ENCODE measurements at regions not wholly inside any gene's neighbourhood (a gene's known extent, or its start where the extent isn't known, plus 50 kb on each side); places are given as distances from the start of the nearest gene placed in this dataset.
A peak's percentile ranks its signal among the peaks of the same experiment; 100 is the strongest.

DNA sequence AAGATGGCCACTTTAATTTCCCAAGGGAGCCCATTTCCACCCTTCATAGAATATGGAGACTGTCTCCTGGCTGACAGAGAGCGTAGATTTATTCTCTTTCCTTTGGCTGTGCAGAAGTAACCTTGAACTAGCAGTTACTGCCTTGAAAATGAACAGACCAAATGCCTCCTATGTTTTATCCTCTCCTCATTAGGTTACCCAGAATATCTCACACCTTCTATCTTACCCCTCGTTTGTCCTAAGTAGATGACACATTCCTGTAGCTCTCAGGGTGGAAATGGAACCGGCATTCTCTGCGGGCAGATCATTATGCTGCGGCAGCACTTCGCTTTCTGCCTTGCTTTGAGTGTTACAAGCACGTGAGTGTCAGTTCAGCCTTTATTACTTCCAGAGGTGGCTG lies 336.5 kb downstream of the DCDC2C start:
- TF ChIP-seq, protein P1, sequence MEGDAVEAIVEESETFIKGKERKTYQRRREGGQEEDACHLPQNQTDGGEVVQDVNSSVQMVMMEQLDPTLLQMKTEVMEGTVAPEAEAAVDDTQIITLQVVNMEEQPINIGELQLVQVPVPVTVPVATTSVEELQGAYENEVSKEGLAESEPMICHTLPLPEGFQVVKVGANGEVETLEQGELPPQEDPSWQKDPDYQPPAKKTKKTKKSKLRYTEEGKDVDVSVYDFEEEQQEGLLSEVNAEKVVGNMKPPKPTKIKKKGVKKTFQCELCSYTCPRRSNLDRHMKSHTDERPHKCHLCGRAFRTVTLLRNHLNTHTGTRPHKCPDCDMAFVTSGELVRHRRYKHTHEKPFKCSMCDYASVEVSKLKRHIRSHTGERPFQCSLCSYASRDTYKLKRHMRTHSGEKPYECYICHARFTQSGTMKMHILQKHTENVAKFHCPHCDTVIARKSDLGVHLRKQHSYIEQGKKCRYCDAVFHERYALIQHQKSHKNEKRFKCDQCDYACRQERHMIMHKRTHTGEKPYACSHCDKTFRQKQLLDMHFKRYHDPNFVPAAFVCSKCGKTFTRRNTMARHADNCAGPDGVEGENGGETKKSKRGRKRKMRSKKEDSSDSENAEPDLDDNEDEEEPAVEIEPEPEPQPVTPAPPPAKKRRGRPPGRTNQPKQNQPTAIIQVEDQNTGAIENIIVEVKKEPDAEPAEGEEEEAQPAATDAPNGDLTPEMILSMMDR (IDR thresholded peaks at IDR 0.05), result no peak
- ATAC-seq (no peak), DNase-seq (no peak)
- H3K4me1 ChIP-seq, result no peaks in the 10 kb centered on the region
- H3K27ac ChIP-seq, result no peak overlapping the region
- no peaks in the 10 kb centered on the region for H3K9me3 ChIP-seq
- no peaks in the 10 kb centered on the region for H3K27me3 ChIP-seq
- no peaks in the 10 kb centered on the region for H3K36me3 ChIP-seq
- intact Hi-C loops (cut with DNase I), result no loop called here
- H3K4me3 ChIP-seq, result no peak overlapping the region

- TF ChIP-seq, protein P1 (IDR thresholded peaks at IDR 0.05), result no peak
- no peak overlapping the region for H3K4me3 ChIP-seq
- no peaks in the 10 kb centered on the region for H3K27me3 ChIP-seq
- H3K36me3 ChIP-seq, result no peaks in the 10 kb centered on the region
- no peaks in the 10 kb centered on the region for H3K9me3 ChIP-seq
- H3K4me1 ChIP-seq, result no peaks in the 10 kb centered on the region
- DNase-seq, result no peak
- no peak overlapping the region for H3K27ac ChIP-seq
- ATAC-seq, result no peak
- intact Hi-C loops (cut with DNase I), result no loop called here
Measured at GRCh38 chr2:4047961-4048891, 344.9 kb downstream of the DCDC2C start.

- H3K27ac ChIP-seq, result no peak overlapping the region
- ATAC-seq (no peak), DNase-seq (no peak)
- no peak overlapping the region for H3K4me3 ChIP-seq
- H3K36me3 ChIP-seq, result no peaks in the 10 kb centered on the region
- H3K27me3 ChIP-seq, result no peaks in the 10 kb centered on the region
- TF ChIP-seq, protein P1 (IDR thresholded peaks at IDR 0.05), result no peak
- intact Hi-C loops (cut with DNase I), result no loop called here
- no peaks in the 10 kb centered on the region for H3K9me3 ChIP-seq
- no peaks in the 10 kb centered on the region for H3K4me1 ChIP-seq
Measured at GRCh38 chr2:4049463-4049862, 346.1 kb downstream of the DCDC2C start.

- DNase-seq (no peak), ATAC-seq (no peak)
- H3K27me3 ChIP-seq, result no peaks in the 10 kb centered on the region
- no peak overlapping the region for H3K27ac ChIP-seq
- intact Hi-C loops (cut with DNase I), result no loop called here
- no peak overlapping the region for H3K4me3 ChIP-seq
- no peaks in the 10 kb centered on the region for H3K4me1 ChIP-seq
- no peaks in the 10 kb centered on the region for H3K9me3 ChIP-seq
- H3K36me3 ChIP-seq, result no peaks in the 10 kb centered on the region
- TF ChIP-seq, protein P1 (IDR thresholded peaks at IDR 0.05), result peak; percentile 18
Measured at GRCh38 chr2:4053769-4054493, 350.6 kb downstream of the DCDC2C start.

DNA sequence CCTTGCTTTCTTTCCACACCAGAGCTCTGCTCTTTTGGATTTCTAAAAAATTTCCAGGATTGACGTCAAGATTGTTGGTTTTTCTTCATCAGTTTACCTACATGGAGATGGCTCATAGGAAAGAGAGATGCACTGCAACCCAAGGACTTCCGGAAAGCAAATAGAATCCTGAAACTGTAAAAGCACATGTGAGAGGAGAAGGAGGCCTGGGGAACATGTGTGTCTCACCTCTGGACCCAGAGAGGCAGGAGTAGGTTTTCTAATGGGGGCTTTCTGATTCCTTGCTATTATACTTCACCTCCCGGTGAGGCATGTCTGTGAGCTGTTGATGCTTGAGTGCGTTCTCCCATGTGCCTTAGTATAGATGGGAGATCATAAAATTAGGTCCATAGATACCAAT lies 362.8 kb downstream of the DCDC2C start:
- Histone ChIP-seq H3K9me3 (no peaks in the 10 kb centered on the region), H3K4me3 (no peak overlapping the region), H3K4me1 (no peaks in the 10 kb centered on the region), H3K27me3 (no peaks in the 10 kb centered on the region), H3K36me3 (no peaks in the 10 kb centered on the region), H3K27ac (no peak overlapping the region)
- no peak for ATAC-seq
- intact Hi-C loops (cut with DNase I), result no loop called here
- no peak for DNase-seq
- TF ChIP-seq, protein P1 (IDR thresholded peaks at IDR 0.05), result no peak

All from upper lobe of right lung (tissue), 1 donor.